Trophoblast cell (in vitro differentiated cells and primary cell): ENCODE measurements at regions not wholly inside any gene's neighbourhood (a gene's known extent, or its start where the extent isn't known, plus 50 kb on each side); places are given as distances from the start of the nearest gene placed in this dataset.

Source experiments
- DNase-seq, 2 donors: peaks; one replicate each; pipeline ENCODE4 v3.0.0-alpha.2; 2016
- H2AFZ ChIP-seq: 2 replicates; pipeline ENCODE4 v1.6.1; 2013; ENCODE audit warnings: low read length, moderate library complexity, mild to moderate bottlenecking; ENCODE audit not compliant: insufficient read depth, poor library complexity
- H2AK5ac ChIP-seq: 2 replicates; pipeline ENCODE4 v1.6.1; 2013; ENCODE audit warnings: mild to moderate bottlenecking, low read length
- H2BK120ac ChIP-seq: 2 replicates; pipeline ENCODE4 v1.6.1; 2013; ENCODE audit warnings: low read length, mild to moderate bottlenecking, moderate library complexity; ENCODE audit not compliant: insufficient read depth, poor library complexity
- H2BK12ac ChIP-seq: 2 replicates; pipeline ENCODE4 v1.6.1; 2013; ENCODE audit warnings: mild to moderate bottlenecking, low read length, moderate library complexity
- H2BK5ac ChIP-seq: 2 replicates; pipeline ENCODE4 v1.6.1; 2013; ENCODE audit warnings: low read length, low read depth, moderate library complexity, mild to moderate bottlenecking; ENCODE audit not compliant: poor library complexity
- H3K14ac ChIP-seq: 2 replicates; pipeline ENCODE4 v1.6.1; 2013; ENCODE audit warnings: mild to moderate bottlenecking, low read length
- H3K18ac ChIP-seq: 2 replicates; pipeline ENCODE4 v1.6.1; 2013; ENCODE audit warnings: mild to moderate bottlenecking, low read length
- H3K23ac ChIP-seq: 2 replicates; pipeline ENCODE4 v1.6.1; 2013; ENCODE audit warnings: low read length
- H3K27ac ChIP-seq: 2 replicates; pipeline ENCODE4 v1.5.1; 2013; ENCODE audit warnings: low read depth, mild to moderate bottlenecking, inconsistent platforms, low read length, moderate library complexity
- H3K27me3 ChIP-seq: 2 replicates; pipeline ENCODE4 v1.6.1; 2013; ENCODE audit warnings: inconsistent platforms, mild to moderate bottlenecking, low read length, moderate library complexity; ENCODE audit not compliant: insufficient read depth
- H3K36me3 ChIP-seq, 2 experiments: 1 replicate in 1 of 2; 2 replicates in 1 of 2; pipeline ENCODE4 v1.6.1; 2013; ENCODE audit warnings: low read length in 2 of 2, mild to moderate bottlenecking in 2 of 2, moderate library complexity in 1 of 2; ENCODE audit not compliant: insufficient read depth in 2 of 2, control insufficient read depth in 1 of 2
- H3K4ac ChIP-seq: 2 replicates; pipeline ENCODE4 v1.6.1; 2013; ENCODE audit warnings: low read depth, mild to moderate bottlenecking, low read length, moderate library complexity
- H3K4me1 ChIP-seq, 2 experiments: 1 replicate in 1 of 2; 2 replicates in 1 of 2; pipeline ENCODE4 v1.6.1; 2013; ENCODE audit warnings: low read length in 2 of 2, mild to moderate bottlenecking in 2 of 2, moderate library complexity in 1 of 2; ENCODE audit not compliant: insufficient read depth in 2 of 2, control insufficient read depth in 1 of 2
- H3K4me2 ChIP-seq: 2 replicates; pipeline ENCODE4 v1.6.1; 2013; ENCODE audit warnings: inconsistent platforms, mild to moderate bottlenecking, low read length, moderate library complexity
- H3K4me3 ChIP-seq: 2 replicates; pipeline ENCODE4 v1.5.1; 2013; ENCODE audit warnings: mild to moderate bottlenecking, low read depth, low read length, inconsistent platforms
- H3K79me1 ChIP-seq: one replicate; pipeline ENCODE4 v1.6.1; 2013; ENCODE audit warnings: low read length
- H3K79me2 ChIP-seq: 2 replicates; pipeline ENCODE4 v1.6.1; 2013; ENCODE audit warnings: low read length, mild to moderate bottlenecking; ENCODE audit not compliant: control insufficient read depth, insufficient read depth, poor library complexity
- H3K9ac ChIP-seq: 2 replicates; pipeline ENCODE4 v1.6.1; 2013; ENCODE audit warnings: mild to moderate bottlenecking, low read length
- H3K9me3 ChIP-seq: 2 replicates; pipeline ENCODE4 v1.6.1; 2013; ENCODE audit warnings: low read depth, mild to moderate bottlenecking, control low read depth, inconsistent platforms, low read length; ENCODE audit not compliant: insufficient read depth
- H4K12ac ChIP-seq: 2 replicates; pipeline ENCODE4 v1.6.1; 2013; ENCODE audit warnings: low read depth, mild to moderate bottlenecking, low read length, moderate library complexity
- H4K8ac ChIP-seq: 2 replicates; pipeline ENCODE4 v1.6.1; 2013; ENCODE audit warnings: low read depth, mild to moderate bottlenecking, low read length, moderate library complexity
- H4K91ac ChIP-seq: one replicate; pipeline ENCODE4 v1.6.1; 2013; ENCODE audit warnings: low read depth, mild to moderate bottlenecking, low read length, moderate library complexity
- WGBS: extraction: QIAGEN DNeasy Blood & Tissue Kit; methylation state at CpG from one replicate; pipeline ENCODE4 v1.1.7; 2013; ENCODE audit warnings: missing lambda C conversion rate; ENCODE audit not compliant: insufficient read length, insufficient coverage; ENCODE audit errors: extremely low coverage; 5-methylcytosine and 5-hydroxymethylcytosine counted together

- no peak overlapping the region for H4K12ac ChIP-seq
- H3K79me1 ChIP-seq, result no peaks in the 10 kb centered on the region
- H3K14ac ChIP-seq, result no peak overlapping the region
- H3K4me1 ChIP-seq, result peaks cover 3 to 7% of the 10 kb centered on the region in 2 experiments
- H3K27me3 ChIP-seq, result no peaks in the 10 kb centered on the region
- H2BK120ac ChIP-seq, result no peak overlapping the region
- H3K36me3 ChIP-seq, result no peaks in the 10 kb centered on the region
- no peak overlapping the region for H2AFZ ChIP-seq
- no peak overlapping the region for H3K4me3 ChIP-seq
- no CpG with 5 or more reads among the region's 20 CpGs for WGBS
- no peak overlapping the region for H3K4me2 ChIP-seq
- H4K91ac ChIP-seq, result no peak overlapping the region
- H3K4ac ChIP-seq, result no peak overlapping the region
- H2AK5ac ChIP-seq, result no peak overlapping the region
- no peak overlapping the region for H3K27ac ChIP-seq
- no peak overlapping the region for H2BK5ac ChIP-seq
- DNase-seq, result no peak
- H3K9me3 ChIP-seq, result peaks cover 3% of the 10 kb centered on the region
- no peak overlapping the region for H2BK12ac ChIP-seq
- H3K23ac ChIP-seq, result no peak overlapping the region
- no peak overlapping the region for H3K18ac ChIP-seq
- no peak overlapping the region for H3K9ac ChIP-seq
- H3K79me2 ChIP-seq, result no peaks in the 10 kb centered on the region
- no peak overlapping the region for H4K8ac ChIP-seq
Measured at GRCh38 chr14:101333335-101334280, 227.7 kb upstream of the DIO3 start.

- Histone ChIP-seq H3K18ac (no peak overlapping the region), H4K91ac (peak overlapping the region; percentile 11), H3K9ac (no peak overlapping the region), H3K4me1 (peaks cover 3 to 7% of the 10 kb centered on the region in 2 experiments), H3K23ac (no peak overlapping the region), H2AFZ (no peak overlapping the region), H3K4ac (no peak overlapping the region), H3K27me3 (no peaks in the 10 kb centered on the region), H3K79me1 (no peaks in the 10 kb centered on the region), H3K36me3 (no peaks in the 10 kb centered on the region), H3K4me3 (no peak overlapping the region), H3K9me3 (peaks cover 3% of the 10 kb centered on the region), H3K14ac (no peak overlapping the region), H3K27ac (no peak overlapping the region), H3K4me2 (no peak overlapping the region), H2BK5ac (no peak overlapping the region), H4K12ac (no peak overlapping the region), H2BK120ac (no peak overlapping the region), H2AK5ac (no peak overlapping the region), H4K8ac (no peak overlapping the region), H3K79me2 (no peaks in the 10 kb centered on the region), H2BK12ac (no peak overlapping the region)
- no CpG with 5 or more reads among the region's 9 CpGs for WGBS
- DNase-seq, result no peak
Measured at GRCh38 chr14:101334656-101335055, 226.6 kb upstream of the DIO3 start.

GRCh38 chr14:101335061-101335661, 226.1 kb upstream of the DIO3 start:
- Histone ChIP-seq H3K27me3 (no peaks in the 10 kb centered on the region), H3K23ac (no peak overlapping the region), H4K91ac (no peak overlapping the region), H3K4me1 (peaks cover 3 to 7% of the 10 kb centered on the region in 2 experiments), H2BK12ac (no peak overlapping the region), H2AFZ (no peak overlapping the region), H2AK5ac (no peak overlapping the region), H2BK120ac (no peak overlapping the region), H3K79me1 (no peaks in the 10 kb centered on the region), H3K36me3 (no peaks in the 10 kb centered on the region), H3K4me3 (no peak overlapping the region), H3K27ac (no peak overlapping the region), H3K18ac (no peak overlapping the region), H3K4me2 (no peak overlapping the region), H4K12ac (no peak overlapping the region), H4K8ac (no peak overlapping the region), H3K14ac (no peak overlapping the region), H3K9me3 (peaks cover 3% of the 10 kb centered on the region), H3K4ac (no peak overlapping the region), H3K9ac (no peak overlapping the region), H2BK5ac (no peak overlapping the region), H3K79me2 (no peaks in the 10 kb centered on the region)
- no peak for DNase-seq
- WGBS, result no CpG with 5 or more reads among the region's 13 CpGs

- Histone ChIP-seq H4K12ac (no peak overlapping the region), H2AK5ac (no peak overlapping the region), H2BK5ac (no peak overlapping the region), H3K4me2 (no peak overlapping the region), H4K91ac (no peak overlapping the region), H3K27ac (no peak overlapping the region), H2BK12ac (no peak overlapping the region), H3K4me3 (no peak overlapping the region), H4K8ac (no peak overlapping the region), H3K36me3 (peaks cover 0 to 2% of the 10 kb centered on the region in 2 experiments), H3K14ac (no peak overlapping the region), H3K9me3 (peaks cover 3% of the 10 kb centered on the region), H3K79me1 (no peaks in the 10 kb centered on the region), H3K79me2 (no peaks in the 10 kb centered on the region), H3K9ac (no peak overlapping the region), H3K18ac (no peak overlapping the region), H3K23ac (no peak overlapping the region), H3K4ac (no peak overlapping the region), H3K4me1 (peaks cover 3 to 7% of the 10 kb centered on the region in 2 experiments), H3K27me3 (no peaks in the 10 kb centered on the region), H2BK120ac (no peak overlapping the region), H2AFZ (no peak overlapping the region)
- DNase-seq, result no peak
Measured at GRCh38 chr14:101336183-101336582, 225.1 kb upstream of the DIO3 start.
